GM10266 (cell line): ENCODE measurements at regions not wholly inside any gene's neighbourhood (a gene's known extent, or its start where the extent isn't known, plus 50 kb on each side); places are given as distances from the start of the nearest gene placed in this dataset.
"Not testable (repeated sequence)": the region's sequence is repeated elsewhere in the genome, so short reads cannot be mapped to it uniquely, and the experiment has no call there.

Experiments
- DNase-seq: peaks from one replicate; pipeline ENCODE4 v3.0.0; 2012; ENCODE audit errors: extremely low spot score
- TF ChIP-seq, protein P1 (sequence below): IDR thresholded peaks from 2 replicates; pipeline ENCODE4 v1.5.1; 2012; ENCODE audit warnings: mild to moderate bottlenecking, low read depth; ENCODE audit not compliant: control insufficient read depth, insufficient read depth; ENCODE audit errors: missing control alignments

DNA sequence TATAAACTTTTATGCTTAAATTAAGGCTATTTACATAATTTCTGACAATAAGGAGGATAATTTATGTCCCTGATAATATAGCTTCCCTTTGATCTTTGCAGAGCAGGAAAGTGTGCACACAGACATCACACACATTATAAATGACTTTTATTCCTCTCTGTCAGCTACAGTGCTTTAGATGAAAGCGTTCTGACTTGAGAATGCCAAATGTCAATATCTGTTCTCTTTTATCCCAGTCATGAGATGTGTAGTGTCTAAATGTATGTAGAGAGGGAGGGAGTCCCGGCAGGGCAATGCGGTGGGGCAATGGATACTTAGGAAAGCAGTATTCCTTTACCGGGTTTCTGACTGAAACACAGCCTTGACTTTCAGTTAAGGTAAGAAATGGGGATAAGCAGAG, 225.4 kb upstream of the CHORDC1 start:
- DNase-seq: no peak

GRCh38 chr11:90447618-90448017, 224.8 kb upstream of the CHORDC1 start:
- no peak for DNase-seq
- TF ChIP-seq, protein P1, sequence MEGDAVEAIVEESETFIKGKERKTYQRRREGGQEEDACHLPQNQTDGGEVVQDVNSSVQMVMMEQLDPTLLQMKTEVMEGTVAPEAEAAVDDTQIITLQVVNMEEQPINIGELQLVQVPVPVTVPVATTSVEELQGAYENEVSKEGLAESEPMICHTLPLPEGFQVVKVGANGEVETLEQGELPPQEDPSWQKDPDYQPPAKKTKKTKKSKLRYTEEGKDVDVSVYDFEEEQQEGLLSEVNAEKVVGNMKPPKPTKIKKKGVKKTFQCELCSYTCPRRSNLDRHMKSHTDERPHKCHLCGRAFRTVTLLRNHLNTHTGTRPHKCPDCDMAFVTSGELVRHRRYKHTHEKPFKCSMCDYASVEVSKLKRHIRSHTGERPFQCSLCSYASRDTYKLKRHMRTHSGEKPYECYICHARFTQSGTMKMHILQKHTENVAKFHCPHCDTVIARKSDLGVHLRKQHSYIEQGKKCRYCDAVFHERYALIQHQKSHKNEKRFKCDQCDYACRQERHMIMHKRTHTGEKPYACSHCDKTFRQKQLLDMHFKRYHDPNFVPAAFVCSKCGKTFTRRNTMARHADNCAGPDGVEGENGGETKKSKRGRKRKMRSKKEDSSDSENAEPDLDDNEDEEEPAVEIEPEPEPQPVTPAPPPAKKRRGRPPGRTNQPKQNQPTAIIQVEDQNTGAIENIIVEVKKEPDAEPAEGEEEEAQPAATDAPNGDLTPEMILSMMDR: no peak

More for the DNA sequence above, 225.4 kb upstream of the CHORDC1 start:
- TF ChIP-seq, protein P1: no peak

DNA sequence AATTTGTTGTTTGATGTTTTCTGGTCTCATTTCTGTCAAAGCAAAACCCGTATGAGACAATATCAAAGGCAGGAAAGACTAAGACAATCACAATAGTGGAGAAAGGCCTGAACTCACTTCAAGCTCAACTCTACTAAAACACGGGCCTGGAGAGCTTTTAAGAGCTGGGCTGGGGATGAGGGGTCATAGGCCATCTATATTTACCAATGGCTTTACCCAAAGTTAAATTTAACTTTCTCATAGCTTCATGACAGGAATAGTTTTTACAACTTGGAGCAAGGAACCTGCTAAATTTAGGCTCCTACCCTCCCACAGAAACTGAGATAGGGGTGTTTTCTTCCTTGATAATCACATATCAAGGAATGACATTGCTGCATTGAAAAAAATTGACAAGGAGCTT, 223.4 kb upstream of the CHORDC1 start:
- no peak for DNase-seq
- TF ChIP-seq, protein P1: no peak

GRCh38 chr11:90438069-90438468, 215.2 kb upstream of the CHORDC1 start:
- no peak for DNase-seq

GRCh38 chr11:90434858-90435257, 212.0 kb upstream of the CHORDC1 start:
- TF ChIP-seq, protein P1: peak; percentile 3
- no peak for DNase-seq

More at GRCh38 chr11:90438069-90438468, 215.2 kb upstream of the CHORDC1 start:
- TF ChIP-seq, protein P1: no peak

- DNase-seq: no peak
- TF ChIP-seq, protein P1: no peak
Measured at GRCh38 chr11:90428836-90429235, 206.0 kb upstream of the CHORDC1 start.

- DNase-seq: no peak
- TF ChIP-seq, protein P1: no peak
Measured at GRCh38 chr11:90426442-90426841, 203.6 kb upstream of the CHORDC1 start.

- TF ChIP-seq, protein P1: no peak
- no peak for DNase-seq
Measured at GRCh38 chr11:90423378-90423777, 200.5 kb upstream of the CHORDC1 start.

- not testable (repeated sequence) for DNase-seq
Measured at GRCh38 chr11:90422787-90423186, 199.9 kb upstream of the CHORDC1 start.
